Putamen (tissue), 1 donor: ENCODE measurements at regions not wholly inside any gene's neighbourhood (a gene's known extent, or its start where the extent isn't known, plus 50 kb on each side); places are given as distances from the start of the nearest gene placed in this dataset.
A peak's percentile ranks its signal among the peaks of the same experiment; 100 is the strongest.
"Not testable (repeated sequence)": the region's sequence is repeated elsewhere in the genome, so short reads cannot be mapped to it uniquely, and the experiment has no call there.

Source experiments
- DNase-seq: peaks from one replicate; pipeline ENCODE4 v3.0.0-alpha.2; 2016; ENCODE audit warnings: low spot score

GRCh38 chr4:31649878-31650277 is 929.7 kb downstream of the PCDH7 start:
- no peak for DNase-seq

GRCh38 chr4:31651541-31651940 is 931.4 kb downstream of the PCDH7 start:
- DNase-seq = no peak

- no peak for DNase-seq
Observed at GRCh38 chr4:31655328-31655727, 935.2 kb downstream of the PCDH7 start.

- peak; percentile 19 for DNase-seq
Observed at GRCh38 chr4:31657859-31658570, 937.8 kb downstream of the PCDH7 start.

GRCh38 chr4:31660916-31661315 is 940.7 kb downstream of the PCDH7 start:
- DNase-seq = no peak

- DNase-seq = no peak
Observed at GRCh38 chr4:31662951-31663350, 942.8 kb downstream of the PCDH7 start.

GRCh38 chr4:31667686-31668085 is 947.5 kb downstream of the PCDH7 start:
- no peak for DNase-seq

GRCh38 chr4:31674313-31674947 is 954.3 kb downstream of the PCDH7 start:
- DNase-seq = no peak

GRCh38 chr4:31678356-31678755 is 958.2 kb downstream of the PCDH7 start:
- no peak for DNase-seq

GRCh38 chr4:31682796-31683195 is 962.6 kb downstream of the PCDH7 start:
- DNase-seq = no peak

GRCh38 chr4:31687717-31688342 is 967.7 kb downstream of the PCDH7 start:
- DNase-seq = no peak

- no peak for DNase-seq
Observed at GRCh38 chr4:31692399-31692940, 972.3 kb downstream of the PCDH7 start.

- no peak for DNase-seq
Observed at GRCh38 chr4:31701256-31701655, 981.1 kb downstream of the PCDH7 start.

GRCh38 chr4:31702326-31702725 is 982.2 kb downstream of the PCDH7 start:
- no peak for DNase-seq

GRCh38 chr4:31714238-31714637 is 994.1 kb downstream of the PCDH7 start:
- no peak for DNase-seq

GRCh38 chr4:31715302-31715701 is 995.1 kb downstream of the PCDH7 start:
- no peak for DNase-seq

- no peak for DNase-seq
Observed at GRCh38 chr4:31727030-31727429, 1006.9 kb downstream of the PCDH7 start.

GRCh38 chr4:31735004-31735403 is 1014.8 kb downstream of the PCDH7 start:
- no peak for DNase-seq

GRCh38 chr4:31737419-31737818 is 1017.2 kb downstream of the PCDH7 start:
- DNase-seq = no peak

- DNase-seq = no peak
Observed at GRCh38 chr4:31741326-31741725, 1021.2 kb downstream of the PCDH7 start.

- DNase-seq = no peak
Observed at GRCh38 chr4:31748382-31748781, 1028.2 kb downstream of the PCDH7 start.

GRCh38 chr4:31750581-31750980 is 1030.4 kb downstream of the PCDH7 start:
- DNase-seq = not testable (repeated sequence)

- no peak for DNase-seq
Observed at GRCh38 chr4:31755751-31756150, 1035.6 kb downstream of the PCDH7 start.
